ENCODE measurements at regions not wholly inside any gene's neighbourhood (a gene's known extent, or its start where the extent isn't known, plus 50 kb on each side); places are given as distances from the start of the nearest gene placed in this dataset.

GRCh38 chr1:8185400-8185799 lies 132.5 kb upstream of the SLC45A1 start:
- Histone ChIP-seq H3K27me3 (ENCODE audit: control insufficient read depth in 4 of 4, insufficient read depth in 4 of 4, low read length in 3 of 4) (no peaks in the 10 kb centered on the region), H3K4me1 (ENCODE audit: control insufficient read depth in 4 of 4, insufficient read depth in 4 of 4, low read length in 3 of 4) (peaks cover 4 to 6% (median 5%) of the 10 kb centered on the region in 4 donors), H3K4me3 (ENCODE audit: low read depth in 1 of 3, low read length in 3 of 3) (no peak overlapping the region), H3K9ac (ENCODE audit: low read depth in 1 of 2, low read length in 2 of 2) (no peak overlapping the region), H3K9me3 (ENCODE audit: control insufficient read depth in 4 of 4, low read length in 3 of 4) (no peaks in the 10 kb centered on the region), H3K27ac (ENCODE audit: low read depth in 1 of 2, low read length in 2 of 2) (no peak overlapping the region), H3K36me3 (ENCODE audit: control insufficient read depth in 4 of 4, insufficient read depth in 3 of 4, low read depth in 1 of 4, low read length in 3 of 4) (no peaks in the 10 kb centered on the region)
- no peak for TF ChIP-seq CTCF (IDR thresholded peaks at IDR 0.05; ENCODE audit: low read depth, low read length, missing input control)
- TF ChIP-seq TAF1 (conservative IDR thresholded peaks at IDR 0.05): no peak
- 88% methylated on average over 5 of the region's 5 CpGs for WGBS
- DNase-seq (ENCODE audit: low spot score): no peak

GRCh38 chr1:8184301-8184700 lies 133.6 kb upstream of the SLC45A1 start:
- WGBS: 94% methylated on average over 3 of the region's 3 CpGs
- H3K27me3 ChIP-seq (ENCODE audit: control insufficient read depth in 4 of 4, insufficient read depth in 4 of 4, low read length in 3 of 4): no peaks in the 10 kb centered on the region
- peak; percentile 8 to 35 for TF ChIP-seq HNF4A (conservative IDR thresholded peaks at IDR 0.05)
- TF ChIP-seq RXRA (IDR thresholded peaks at IDR 0.05): no peak
- TF ChIP-seq RAD21 (IDR thresholded peaks at IDR 0.05): peak in 1 of 2 donors; percentile 5
- peak; percentile 11 for TF ChIP-seq HNF4G (IDR thresholded peaks at IDR 0.05)
- H3K4me3 ChIP-seq (ENCODE audit: low read depth in 1 of 3, low read length in 3 of 3): no peak overlapping the region
- no peaks in the 10 kb centered on the region for H3K36me3 ChIP-seq (ENCODE audit: control insufficient read depth in 4 of 4, insufficient read depth in 3 of 4, low read depth in 1 of 4, low read length in 3 of 4)
- peaks cover 0 to 2% (median 0%) of the 10 kb centered on the region in 4 donors for H3K9me3 ChIP-seq (ENCODE audit: control insufficient read depth in 4 of 4, low read length in 3 of 4)
- H3K4me1 ChIP-seq (ENCODE audit: control insufficient read depth in 4 of 4, insufficient read depth in 4 of 4, low read length in 3 of 4): no peaks in the 10 kb centered on the region
- no peak overlapping the region for H3K9ac ChIP-seq (ENCODE audit: low read depth in 1 of 2, low read length in 2 of 2)
- no peak for DNase-seq (ENCODE audit: low spot score)
- H3K27ac ChIP-seq (ENCODE audit: low read depth in 1 of 2, low read length in 2 of 2): no peak overlapping the region

GRCh38 chr1:8182034-8182761 lies 135.7 kb upstream of the SLC45A1 start:
- Histone ChIP-seq H3K4me3 (ENCODE audit: low read depth in 1 of 3, low read length in 3 of 3) (no peak overlapping the region), H3K9me3 (ENCODE audit: control insufficient read depth in 4 of 4, low read length in 3 of 4) (peaks cover 0 to 8% (median 6%) of the 10 kb centered on the region in 4 donors), H3K9ac (ENCODE audit: low read depth in 1 of 2, low read length in 2 of 2) (no peak overlapping the region), H3K27me3 (ENCODE audit: control insufficient read depth in 4 of 4, insufficient read depth in 4 of 4, low read length in 3 of 4) (no peaks in the 10 kb centered on the region), H3K36me3 (ENCODE audit: control insufficient read depth in 4 of 4, insufficient read depth in 3 of 4, low read depth in 1 of 4, low read length in 3 of 4) (no peaks in the 10 kb centered on the region), H3K4me1 (ENCODE audit: control insufficient read depth in 4 of 4, insufficient read depth in 4 of 4, low read length in 3 of 4) (no peaks in the 10 kb centered on the region), H3K27ac (ENCODE audit: low read depth in 1 of 2, low read length in 2 of 2) (peak overlapping the region in 1 of 2 donors; percentile 13)
- 73% methylated on average over 12 of the region's 12 CpGs for WGBS
- no peak for DNase-seq (ENCODE audit: low spot score)
- TF ChIP-seq NR2F2 (IDR thresholded peaks at IDR 0.05) (no peak), REST (IDR thresholded peaks at IDR 0.05) (no peak), FOXA2 (IDR thresholded peaks at IDR 0.05) (no peak)
